Lower leg skin (tissue), 4 donors: ENCODE measurements at regions not wholly inside any gene's neighbourhood (a gene's known extent, or its start where the extent isn't known, plus 50 kb on each side); places are given as distances from the start of the nearest gene placed in this dataset.

ENCODE experiments used
- DNase-seq, 2 donors: peaks; one replicate each; pipeline ENCODE4 v3.0.0-alpha.2; 2019; ENCODE audit warnings: low spot score in 2 of 2
- H3K4me3 ChIP-seq: fragments of 200-600 bp; sonication (generic); 2 replicates; pipeline ENCODE4 v1.5.1; 2017; ENCODE audit warnings: mild to moderate bottlenecking, low read depth; ENCODE audit not compliant: poor library complexity, severe bottlenecking
- CTCF ChIP-seq, 3 donors: fragments of 450-650 bp; IDR thresholded peaks; one replicate each; pipeline ENCODE4 v1.5.1; 2016; ENCODE audit warnings: antibody characterized with exemption in 3 of 3, mild to moderate bottlenecking in 3 of 3, moderate library complexity in 2 of 3
- POLR2A ChIP-seq, 2 donors: fragments of 450-650 bp; IDR thresholded peaks; one replicate each; pipeline ENCODE4 v1.6.1; 2016 to 2017; ENCODE audit warnings: antibody characterized with exemption in 2 of 2, mild to moderate bottlenecking in 1 of 2, moderate library complexity in 1 of 2
- WGBS, 2 donors: methylation state at CpG; one replicate each; pipeline ENCODE4 v1.1.5; 2018; 5-methylcytosine and 5-hydroxymethylcytosine counted together
- intact Hi-C: fragments of 100-400 bp; cut with DNase I; formaldehyde crosslinking; loops from one replicate; pipeline ENCODE4 v1.15.0; 2023; ENCODE audit warnings: low total_unique reads

GRCh38 chrX:114077773-114078172 lies 506.1 kb upstream of the HTR2C start:
- DNase-seq = no peak
- TF ChIP-seq CTCF (IDR thresholded peaks at IDR 0.05) = no peak
- no peak for TF ChIP-seq POLR2A (IDR thresholded peaks at IDR 0.05)
- intact Hi-C loops = no loop called here
- 60 to 83% methylated on average over 3 of the region's 3 CpGs for WGBS, 2 donors
- no peak overlapping the region for H3K4me3 ChIP-seq

GRCh38 chrX:114075073-114075673 lies 508.7 kb upstream of the HTR2C start:
- 49 to 60% methylated on average over 4 of the region's 4 CpGs for WGBS, 2 donors
- intact Hi-C loops = no loop called here
- TF ChIP-seq CTCF (IDR thresholded peaks at IDR 0.05) (no peak), POLR2A (IDR thresholded peaks at IDR 0.05) (no peak)
- H3K4me3 ChIP-seq = no peak overlapping the region
- DNase-seq = no peak

- no peak for TF ChIP-seq POLR2A (IDR thresholded peaks at IDR 0.05)
- TF ChIP-seq CTCF (IDR thresholded peaks at IDR 0.05) = no peak
- H3K4me3 ChIP-seq = no peak overlapping the region
- DNase-seq = no peak
- intact Hi-C loops = no loop called here
- 35 to 36% methylated on average over 3 of the region's 3 CpGs for WGBS, 2 donors
Measured at GRCh38 chrX:114073926-114074325, 510.0 kb upstream of the HTR2C start.

- no peak for DNase-seq
- intact Hi-C loops = no loop called here
- WGBS, 2 donors = 87 to 91% methylated on average over 5 of the region's 5 CpGs
- no peak overlapping the region for H3K4me3 ChIP-seq
- TF ChIP-seq CTCF (IDR thresholded peaks at IDR 0.05) (no peak), POLR2A (IDR thresholded peaks at IDR 0.05) (no peak)
Measured at GRCh38 chrX:114071412-114071811, 512.5 kb upstream of the HTR2C start.

GRCh38 chrX:114065577-114066223 lies 518.2 kb upstream of the HTR2C start:
- intact Hi-C loops = no loop called here
- 73 to 85% methylated on average over 4 of the region's 4 CpGs for WGBS, 2 donors

More at GRCh38 chrX:114065577-114066223, 518.2 kb upstream of the HTR2C start:
- TF ChIP-seq POLR2A (IDR thresholded peaks at IDR 0.05) (no peak), CTCF (IDR thresholded peaks at IDR 0.05) (no peak)
- DNase-seq = no peak
- H3K4me3 ChIP-seq = no peak overlapping the region
